Brain pericyte (primary cell): ENCODE measurements at regions not wholly inside any gene's neighbourhood (a gene's known extent, or its start where the extent isn't known, plus 50 kb on each side); places are given as distances from the start of the nearest gene placed in this dataset.

ENCODE experiments used
- DNase-seq: peaks from one replicate; pipeline ENCODE4 v3.0.0-alpha.2; 2012; ENCODE audit warnings: low read depth, low spot score

GRCh38 chr18:41265047-41265446 is 690.0 kb upstream of the PIK3C3 start:
- no peak for DNase-seq

GRCh38 chr18:41263956-41264355 is 691.1 kb upstream of the PIK3C3 start:
- DNase-seq = no peak

- no peak for DNase-seq
Measured at GRCh38 chr18:41262688-41263087, 692.3 kb upstream of the PIK3C3 start.

GRCh38 chr18:41244591-41245037 is 710.4 kb upstream of the PIK3C3 start:
- no peak for DNase-seq

- DNase-seq = no peak
Measured at GRCh38 chr18:41237317-41237716, 717.7 kb upstream of the PIK3C3 start.

- no peak for DNase-seq
Measured at GRCh38 chr18:41231681-41232080, 723.4 kb upstream of the PIK3C3 start.

GRCh38 chr18:41227993-41228392 is 727.0 kb upstream of the PIK3C3 start:
- no peak for DNase-seq

GRCh38 chr18:41226911-41227310 is 728.1 kb upstream of the PIK3C3 start:
- no peak for DNase-seq

GRCh38 chr18:41226186-41226585 is 728.8 kb upstream of the PIK3C3 start:
- no peak for DNase-seq

- DNase-seq = no peak
Measured at GRCh38 chr18:41216341-41217003, 738.6 kb upstream of the PIK3C3 start.

- DNase-seq = no peak
Measured at GRCh38 chr18:41207706-41208105, 747.3 kb upstream of the PIK3C3 start.

GRCh38 chr18:41206341-41206830 is 748.6 kb upstream of the PIK3C3 start:
- no peak for DNase-seq

- DNase-seq = no peak
Measured at GRCh38 chr18:41199212-41199611, 755.8 kb upstream of the PIK3C3 start.

GRCh38 chr18:41197967-41198366 is 757.1 kb upstream of the PIK3C3 start:
- DNase-seq = no peak

- DNase-seq = no peak
Measured at GRCh38 chr18:41170346-41170745, 784.7 kb upstream of the PIK3C3 start.

- DNase-seq = no peak
Measured at GRCh38 chr18:41165625-41166024, 789.4 kb upstream of the PIK3C3 start.

GRCh38 chr18:41162781-41163180 is 792.3 kb upstream of the PIK3C3 start:
- DNase-seq = no peak

GRCh38 chr18:41162191-41162590 is 792.8 kb upstream of the PIK3C3 start:
- DNase-seq = no peak

GRCh38 chr18:41155910-41156851 is 798.9 kb upstream of the PIK3C3 start:
- DNase-seq = no peak

GRCh38 chr18:41155025-41155424 is 800.0 kb upstream of the PIK3C3 start:
- no peak for DNase-seq

GRCh38 chr18:41153871-41154270 is 801.2 kb upstream of the PIK3C3 start:
- DNase-seq = no peak

- no peak for DNase-seq
Measured at GRCh38 chr18:41150316-41150715, 804.7 kb upstream of the PIK3C3 start.

GRCh38 chr18:41146301-41146700 is 808.7 kb upstream of the PIK3C3 start:
- DNase-seq = no peak
